Tibial artery (tissue), 4 donors: ENCODE measurements at regions not wholly inside any gene's neighbourhood (a gene's known extent, or its start where the extent isn't known, plus 50 kb on each side); places are given as distances from the start of the nearest gene placed in this dataset.

Experiments
- DNase-seq, 2 donors: peaks; one replicate each; pipeline ENCODE4 v3.0.0-alpha.2; 2019
- H3K27ac ChIP-seq, 2 donors: fragments of 200-600 bp; sonication (generic) in 1 of 2; 1 replicate in 1 of 2; 2 replicates in 1 of 2; pipeline ENCODE4 v1.5.1; 2018 to 2019; ENCODE audit warnings: mild to moderate bottlenecking in 1 of 2
- H3K27me3 ChIP-seq, 2 donors: fragments of 200-600 bp; sonication (generic) in 1 of 2; one replicate each; pipeline versions ENCODE4 v1.5.1 to v1.6.0; 2016 to 2019
- H3K36me3 ChIP-seq, 3 donors: fragments of 200-600 bp; sonication (generic) in 2 of 3; one replicate each; pipeline ENCODE4 v1.5.1; 2016 to 2019; ENCODE audit warnings: mild to moderate bottlenecking in 2 of 3
- H3K4me1 ChIP-seq, 4 donors: fragments of 200-600 bp; sonication (generic) in 2 of 4; 1 replicate in 3 of 4; 2 replicates in 1 of 4; pipeline ENCODE4 v1.5.1; 2016 to 2019
- H3K4me3 ChIP-seq, 2 donors: fragments of 200-600 bp; sonication (generic) in 1 of 2; 1 replicate in 1 of 2; 2 replicates in 1 of 2; pipeline ENCODE4 v1.5.1; 2018 to 2019; ENCODE audit warnings: mild to moderate bottlenecking in 2 of 2
- H3K9me3 ChIP-seq, 3 donors: fragments of 200-600 bp; sonication (generic) in 1 of 3; one replicate each; pipeline ENCODE4 v1.5.1; 2016 to 2019
- intact Hi-C: fragments of 100-400 bp; cut with DNase I; formaldehyde crosslinking; loops from one replicate; pipeline ENCODE4 v1.15.0; 2023; ENCODE audit warnings: low total_unique reads
- TF ChIP-seq, protein P1 (sequence below), 2 experiments: fragments of 200-600 bp in 1 of 2; fragments of 450-650 bp in 1 of 2; IDR thresholded peaks; one replicate each; pipeline ENCODE4 v1.5.1; 2017 to 2019; ENCODE audit warnings: antibody characterized with exemption in 2 of 2, mild to moderate bottlenecking in 1 of 2, moderate library complexity in 1 of 2

DNA sequence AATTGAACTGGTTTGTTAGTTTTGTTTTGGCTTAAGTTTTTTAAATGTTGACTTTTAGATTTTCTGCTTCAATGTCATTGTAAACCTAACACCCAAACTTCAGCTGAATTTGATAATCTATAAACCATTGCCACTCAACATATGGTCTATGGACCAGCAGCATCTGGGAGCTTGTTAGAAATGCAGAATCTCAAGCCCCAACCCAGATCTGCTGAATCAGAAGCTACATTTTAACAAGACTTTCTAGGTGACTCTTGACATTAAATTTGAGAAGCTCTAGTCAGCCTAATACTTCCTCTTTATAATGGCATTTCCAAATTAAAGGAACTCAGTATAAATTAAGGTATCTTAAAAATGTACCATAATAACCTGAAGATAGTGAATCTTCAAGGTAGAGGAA lies 96.5 kb upstream of the THRB start:
- Histone ChIP-seq H3K9me3 (no peaks in the 10 kb centered on the region), H3K27ac (no peak overlapping the region), H3K4me3 (no peak overlapping the region), H3K4me1 (peaks cover 0 to 23% (median 15%) of the 10 kb centered on the region in 4 donors), H3K36me3 (no peaks in the 10 kb centered on the region), H3K27me3 (no peaks in the 10 kb centered on the region)
- intact Hi-C loops, result no loop called here
- DNase-seq, result no peak
- TF ChIP-seq, protein P1, sequence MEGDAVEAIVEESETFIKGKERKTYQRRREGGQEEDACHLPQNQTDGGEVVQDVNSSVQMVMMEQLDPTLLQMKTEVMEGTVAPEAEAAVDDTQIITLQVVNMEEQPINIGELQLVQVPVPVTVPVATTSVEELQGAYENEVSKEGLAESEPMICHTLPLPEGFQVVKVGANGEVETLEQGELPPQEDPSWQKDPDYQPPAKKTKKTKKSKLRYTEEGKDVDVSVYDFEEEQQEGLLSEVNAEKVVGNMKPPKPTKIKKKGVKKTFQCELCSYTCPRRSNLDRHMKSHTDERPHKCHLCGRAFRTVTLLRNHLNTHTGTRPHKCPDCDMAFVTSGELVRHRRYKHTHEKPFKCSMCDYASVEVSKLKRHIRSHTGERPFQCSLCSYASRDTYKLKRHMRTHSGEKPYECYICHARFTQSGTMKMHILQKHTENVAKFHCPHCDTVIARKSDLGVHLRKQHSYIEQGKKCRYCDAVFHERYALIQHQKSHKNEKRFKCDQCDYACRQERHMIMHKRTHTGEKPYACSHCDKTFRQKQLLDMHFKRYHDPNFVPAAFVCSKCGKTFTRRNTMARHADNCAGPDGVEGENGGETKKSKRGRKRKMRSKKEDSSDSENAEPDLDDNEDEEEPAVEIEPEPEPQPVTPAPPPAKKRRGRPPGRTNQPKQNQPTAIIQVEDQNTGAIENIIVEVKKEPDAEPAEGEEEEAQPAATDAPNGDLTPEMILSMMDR (IDR thresholded peaks at IDR 0.05), result no peak

DNA sequence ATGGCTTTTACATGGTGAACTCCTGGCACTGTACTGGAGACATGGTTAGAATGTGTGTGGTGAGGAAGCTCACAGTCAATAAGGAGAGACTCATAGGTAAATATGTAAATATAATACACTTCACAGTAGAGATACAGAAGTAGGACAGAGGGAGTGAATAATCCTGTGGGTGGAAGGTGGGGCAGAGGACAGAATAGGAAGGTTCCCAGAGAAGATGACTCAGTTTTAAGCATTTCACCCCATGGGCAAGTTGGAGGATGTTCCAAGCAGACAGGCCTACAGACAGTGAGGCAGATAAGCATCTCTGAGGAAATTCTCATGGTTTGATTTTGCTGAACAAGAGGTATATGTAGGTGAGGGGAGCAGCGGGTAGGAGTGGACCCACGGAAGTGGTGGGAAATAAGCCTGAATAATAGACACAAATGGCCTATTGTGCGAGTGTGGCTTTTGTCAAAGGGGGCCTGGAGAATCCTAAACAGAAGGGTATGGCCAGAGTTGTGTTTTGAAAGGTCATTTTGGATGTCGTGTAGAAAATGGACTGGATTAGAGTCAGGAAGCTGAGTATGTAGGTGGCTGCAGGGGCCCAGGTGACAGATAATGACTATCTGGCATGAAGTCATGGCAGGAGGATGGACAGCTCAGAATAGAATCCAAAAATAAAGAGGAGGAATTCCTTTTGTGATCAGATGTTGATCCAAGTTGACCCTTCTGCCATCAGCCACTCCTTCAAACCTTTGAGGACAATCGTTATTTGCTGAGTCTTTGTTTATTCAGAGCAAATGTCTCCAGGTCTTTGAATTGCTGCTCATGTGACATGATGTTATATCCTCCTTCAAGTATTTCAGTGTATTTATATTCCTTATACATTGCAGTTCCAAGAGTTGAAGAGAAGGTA lies 97.3 kb upstream of the THRB start:
- intact Hi-C loops, result no loop called here
- Histone ChIP-seq H3K27me3 (no peaks in the 10 kb centered on the region), H3K9me3 (no peaks in the 10 kb centered on the region), H3K36me3 (no peaks in the 10 kb centered on the region), H3K4me3 (no peak overlapping the region), H3K4me1 (peaks cover 0 to 23% (median 15%) of the 10 kb centered on the region in 4 donors), H3K27ac (no peak overlapping the region)
- TF ChIP-seq, protein P1 (IDR thresholded peaks at IDR 0.05), result no peak
- no peak for DNase-seq

DNA sequence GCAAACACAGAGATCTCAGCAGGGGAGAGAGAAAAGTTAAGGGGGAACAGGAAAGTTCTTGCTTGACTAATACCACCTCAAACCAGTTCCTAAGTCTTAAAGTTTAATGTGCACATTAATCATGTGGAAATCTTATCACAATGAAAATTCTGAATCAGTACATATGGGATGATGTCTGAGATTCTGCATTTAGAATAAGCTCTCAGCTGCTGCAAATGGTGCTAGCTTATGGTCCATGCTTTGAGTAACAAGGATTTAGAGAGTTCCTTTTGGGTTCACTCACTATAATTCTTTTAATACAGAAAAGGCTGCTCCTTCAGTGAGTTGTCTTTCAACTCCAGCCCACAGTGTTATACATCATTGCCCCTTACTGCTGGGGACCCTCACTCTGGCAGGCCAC lies 99.5 kb upstream of the THRB start:
- DNase-seq, result no peak
- H3K4me1 ChIP-seq, result peaks cover 0 to 14% (median 6%) of the 10 kb centered on the region in 4 donors

DNA sequence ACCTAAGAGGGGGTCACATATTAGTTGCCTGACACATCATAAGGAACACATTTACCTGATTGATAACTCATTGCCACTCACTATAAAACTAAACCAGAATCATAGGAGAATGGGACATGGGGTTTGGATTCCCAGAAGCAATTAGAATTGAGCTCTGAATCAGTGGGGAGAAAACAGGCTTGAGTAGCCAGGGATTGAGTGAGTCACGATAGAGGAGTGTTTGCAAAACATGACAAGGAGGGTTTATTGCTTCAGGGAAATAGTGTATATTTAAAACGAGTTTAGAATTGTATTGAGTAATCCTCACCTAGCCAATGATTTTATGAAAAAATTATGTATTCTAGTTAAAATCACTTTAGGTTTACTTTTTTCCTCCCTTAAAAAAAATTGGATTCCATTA lies 101.1 kb upstream of the THRB start:
- H3K4me1 ChIP-seq, result peaks cover 0 to 5% (median 0%) of the 10 kb centered on the region in 4 donors
- H3K4me3 ChIP-seq, result no peak overlapping the region
- no peak overlapping the region for H3K27ac ChIP-seq
- H3K27me3 ChIP-seq, result no peaks in the 10 kb centered on the region
- H3K9me3 ChIP-seq, result no peaks in the 10 kb centered on the region
- H3K36me3 ChIP-seq, result no peaks in the 10 kb centered on the region
- intact Hi-C loops, result no loop called here
- DNase-seq, result no peak
- TF ChIP-seq, protein P1 (IDR thresholded peaks at IDR 0.05), result no peak

More for the DNA sequence above, 99.5 kb upstream of the THRB start:
- Histone ChIP-seq H3K9me3 (no peaks in the 10 kb centered on the region), H3K4me3 (no peak overlapping the region), H3K36me3 (no peaks in the 10 kb centered on the region), H3K27ac (no peak overlapping the region), H3K27me3 (no peaks in the 10 kb centered on the region)
- intact Hi-C loops, result no loop called here
- TF ChIP-seq, protein P1 (IDR thresholded peaks at IDR 0.05), result no peak

DNA sequence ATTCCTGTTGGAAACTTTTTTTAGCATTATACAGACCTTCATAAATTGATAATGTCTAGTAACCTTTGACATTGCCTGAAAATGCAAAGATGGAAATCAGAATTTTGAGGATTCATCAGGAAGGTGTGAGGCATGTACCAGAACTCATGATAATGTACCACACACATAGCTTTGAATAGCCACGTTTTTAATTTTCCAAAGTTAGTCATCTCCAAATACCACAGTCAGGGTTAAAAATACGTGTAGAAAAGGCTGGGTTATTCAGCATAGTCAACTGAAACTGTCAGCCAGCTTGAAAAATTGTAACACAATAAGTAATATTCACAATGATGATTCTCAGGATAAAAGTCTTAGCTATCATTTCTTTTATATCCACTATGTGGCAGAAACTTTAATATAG lies 102.0 kb upstream of the THRB start:
- DNase-seq, result no peak
- H3K4me1 ChIP-seq, result peaks cover 0 to 5% (median 0%) of the 10 kb centered on the region in 4 donors
- H3K9me3 ChIP-seq, result no peaks in the 10 kb centered on the region
- intact Hi-C loops, result no loop called here
- H3K27ac ChIP-seq, result no peak overlapping the region
- H3K4me3 ChIP-seq, result no peak overlapping the region
- H3K36me3 ChIP-seq, result no peaks in the 10 kb centered on the region
- TF ChIP-seq, protein P1 (IDR thresholded peaks at IDR 0.05), result no peak
- H3K27me3 ChIP-seq, result no peaks in the 10 kb centered on the region
